Central memory CD4-positive, alpha-beta T cell (primary cell): ENCODE measurements at regions not wholly inside any gene's neighbourhood (a gene's known extent, or its start where the extent isn't known, plus 50 kb on each side); places are given as distances from the start of the nearest gene placed in this dataset.

ENCODE experiments used
- DNase-seq: peaks from one replicate; pipeline ENCODE4 v3.0.0; 2022

- no peak for DNase-seq
Measured at GRCh38 chr3:124558991-124559845, 171.0 kb upstream of the UMPS start.

- DNase-seq = peak; percentile 29
Measured at GRCh38 chr3:124559846-124560574, 170.2 kb upstream of the UMPS start.

- no peak for DNase-seq
Measured at GRCh38 chr3:124560666-124561215, 169.5 kb upstream of the UMPS start.

GRCh38 chr3:124562769-124563168 lies 167.5 kb upstream of the UMPS start:
- no peak for DNase-seq

GRCh38 chr3:124563376-124563775 lies 166.9 kb upstream of the UMPS start:
- no peak for DNase-seq

GRCh38 chr3:124565013-124565412 lies 165.2 kb upstream of the UMPS start:
- peak; percentile 39 for DNase-seq

- DNase-seq = no peak
Measured at GRCh38 chr3:124565551-124565950, 164.7 kb upstream of the UMPS start.

GRCh38 chr3:124566701-124567100 lies 163.6 kb upstream of the UMPS start:
- DNase-seq = no peak

- no peak for DNase-seq
Measured at GRCh38 chr3:124567179-124567578, 163.1 kb upstream of the UMPS start.

- no peak for DNase-seq
Measured at GRCh38 chr3:124569761-124570160, 160.5 kb upstream of the UMPS start.

- no peak for DNase-seq
Measured at GRCh38 chr3:124570232-124570631, 160.0 kb upstream of the UMPS start.

- no peak for DNase-seq
Measured at GRCh38 chr3:124572851-124573405, 157.3 kb upstream of the UMPS start.

GRCh38 chr3:124574012-124574411 lies 156.2 kb upstream of the UMPS start:
- DNase-seq = no peak

- no peak for DNase-seq
Measured at GRCh38 chr3:124576565-124577493, 153.4 kb upstream of the UMPS start.

- no peak for DNase-seq
Measured at GRCh38 chr3:124577494-124578167, 152.6 kb upstream of the UMPS start.

GRCh38 chr3:124579641-124580040 lies 150.6 kb upstream of the UMPS start:
- DNase-seq = no peak

- no peak for DNase-seq
Measured at GRCh38 chr3:124582196-124582595, 148.1 kb upstream of the UMPS start.

- no peak for DNase-seq
Measured at GRCh38 chr3:124582621-124583395, 147.4 kb upstream of the UMPS start.

- peak; percentile 51 for DNase-seq
Measured at GRCh38 chr3:124584245-124584551, 146.1 kb upstream of the UMPS start.

GRCh38 chr3:124584552-124585391 lies 145.5 kb upstream of the UMPS start:
- DNase-seq = peak; percentile 28
